EH (cell line): ENCODE measurements at regions not wholly inside any gene's neighbourhood (a gene's known extent, or its start where the extent isn't known, plus 50 kb on each side); places are given as distances from the start of the nearest gene placed in this dataset.
A peak's percentile ranks its signal among the peaks of the same experiment; 100 is the strongest.
"Not testable (repeated sequence)": the region's sequence is repeated elsewhere in the genome, so short reads cannot be mapped to it uniquely, and the experiment has no call there.

Source experiments
- DNase-seq: peaks from one replicate; pipeline ENCODE4 v3.0.0-alpha.2; 2015; ENCODE audit warnings: low read depth

GRCh38 chr5:16987776-16988175 is 51.7 kb upstream of the MYO10 start:
- DNase-seq = no peak

- not testable (repeated sequence) for DNase-seq
Observed at GRCh38 chr5:16990817-16991520, 54.9 kb upstream of the MYO10 start.

- peak; percentile 69 for DNase-seq
Observed at GRCh38 chr5:16992006-16992405, 55.9 kb upstream of the MYO10 start.

DNA sequence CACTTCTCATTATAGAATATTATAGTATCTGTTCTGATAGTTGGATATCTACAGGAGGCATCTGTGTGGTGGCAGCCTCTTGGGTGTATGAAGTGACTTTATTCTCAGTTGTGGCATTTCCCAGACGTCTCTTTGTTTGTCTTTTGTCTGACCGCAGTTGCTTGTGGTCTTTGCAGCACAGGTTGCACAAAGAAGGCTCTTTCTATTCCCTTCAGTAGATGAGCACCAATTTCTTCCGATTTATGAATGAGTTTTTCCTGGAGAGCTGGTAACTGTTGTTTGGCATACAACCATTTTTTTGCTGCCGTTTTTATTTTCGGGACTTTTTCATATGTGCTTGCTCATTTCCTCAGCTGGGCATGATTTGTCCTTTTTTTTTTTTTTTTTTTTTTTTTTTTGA is 56.4 kb upstream of the MYO10 start:
- DNase-seq = no peak

- DNase-seq = peak; percentile 66
Observed at GRCh38 chr5:16994565-16994964, 58.5 kb upstream of the MYO10 start.

DNA sequence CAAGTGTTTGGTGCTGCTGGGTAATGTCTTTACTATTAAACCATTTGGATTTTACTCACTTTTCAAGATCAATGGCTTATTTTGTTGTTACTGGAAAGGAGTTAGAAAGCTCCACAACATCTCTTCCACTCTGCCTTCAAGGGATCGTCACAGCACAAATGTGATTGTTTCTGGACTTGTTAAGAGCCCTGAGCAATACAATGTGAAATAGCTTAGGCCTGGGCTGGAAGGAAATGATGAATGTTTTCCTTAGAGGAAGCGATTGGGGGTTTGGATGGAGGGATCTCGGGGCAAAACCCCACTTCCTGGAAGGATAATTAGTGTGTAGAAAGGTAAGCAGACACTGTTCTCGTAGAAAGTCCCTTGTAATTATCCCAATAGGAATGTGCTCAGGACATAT is 59.3 kb upstream of the MYO10 start:
- DNase-seq = peak; percentile 46

- DNase-seq = peak; percentile 98
Observed at GRCh38 chr5:17000291-17000939, 64.3 kb upstream of the MYO10 start.

GRCh38 chr5:17001428-17001827 is 65.3 kb upstream of the MYO10 start:
- peak; percentile 70 for DNase-seq

DNA sequence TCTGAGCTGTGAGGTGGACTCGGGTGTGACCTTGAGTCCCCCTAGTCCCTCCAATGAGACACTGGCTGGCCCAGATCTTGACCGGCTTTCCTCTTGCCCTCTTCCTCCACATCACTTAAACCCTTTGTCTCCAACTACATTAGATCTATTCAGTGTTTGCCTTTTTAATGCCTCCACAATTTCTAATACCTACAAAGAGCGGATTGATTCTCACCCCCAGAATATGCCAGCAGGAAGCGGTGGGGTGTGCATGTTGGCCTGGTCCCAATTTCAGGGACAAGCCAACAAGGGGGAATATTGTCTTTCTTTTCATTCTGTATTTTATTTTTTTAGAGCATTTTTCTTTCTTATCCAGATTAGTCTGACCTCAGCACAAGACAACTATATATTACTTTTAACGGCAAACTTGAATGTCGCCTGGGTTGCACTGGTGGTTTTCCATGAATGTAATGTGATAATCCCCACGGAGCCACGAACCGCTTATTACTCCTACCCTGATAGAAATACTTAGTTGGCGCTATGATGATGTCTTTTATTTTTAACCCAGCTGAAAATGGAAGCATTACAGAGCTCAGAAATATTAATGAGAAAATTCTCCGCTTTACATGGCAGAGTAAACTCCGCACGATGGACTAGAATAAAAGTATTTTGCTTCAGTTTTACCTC is 68.5 kb upstream of the MYO10 start:
- DNase-seq = no peak

DNA sequence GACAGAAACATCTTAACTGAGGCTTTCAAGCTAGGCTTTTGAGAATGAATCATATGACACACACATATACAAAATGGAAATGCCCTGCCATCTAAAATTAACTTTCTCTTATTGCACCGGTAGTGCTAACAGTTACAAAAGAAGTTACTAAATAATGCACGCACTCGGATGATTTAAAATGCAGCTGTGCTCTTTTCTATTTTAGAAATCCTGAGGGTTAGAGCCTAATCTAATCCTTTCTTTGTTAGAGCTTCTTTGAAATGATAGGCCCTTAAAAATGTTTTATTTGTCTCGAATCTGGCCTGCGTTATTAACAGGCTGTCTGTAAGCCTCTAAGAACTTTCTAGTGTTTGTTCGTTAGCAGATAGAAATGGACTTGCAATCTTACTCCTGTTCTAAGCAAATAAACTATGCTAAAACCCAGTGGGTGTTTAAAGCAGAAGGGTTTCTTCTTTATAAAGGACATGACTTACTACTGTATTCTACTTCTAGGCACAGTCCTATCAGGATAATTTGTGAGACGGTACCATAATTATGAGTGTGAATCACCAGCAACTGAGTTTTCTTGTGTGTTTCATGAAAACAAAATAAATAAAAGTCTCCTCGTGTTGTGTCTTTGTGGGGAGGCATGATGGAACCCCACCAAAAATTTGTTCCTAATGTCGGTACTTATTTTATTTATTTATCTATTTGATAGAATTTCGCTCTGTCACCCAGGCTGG is 69.2 kb upstream of the MYO10 start:
- DNase-seq = peak; percentile 52

GRCh38 chr5:17012289-17012688 is 76.2 kb upstream of the MYO10 start:
- peak; percentile 69 for DNase-seq

DNA sequence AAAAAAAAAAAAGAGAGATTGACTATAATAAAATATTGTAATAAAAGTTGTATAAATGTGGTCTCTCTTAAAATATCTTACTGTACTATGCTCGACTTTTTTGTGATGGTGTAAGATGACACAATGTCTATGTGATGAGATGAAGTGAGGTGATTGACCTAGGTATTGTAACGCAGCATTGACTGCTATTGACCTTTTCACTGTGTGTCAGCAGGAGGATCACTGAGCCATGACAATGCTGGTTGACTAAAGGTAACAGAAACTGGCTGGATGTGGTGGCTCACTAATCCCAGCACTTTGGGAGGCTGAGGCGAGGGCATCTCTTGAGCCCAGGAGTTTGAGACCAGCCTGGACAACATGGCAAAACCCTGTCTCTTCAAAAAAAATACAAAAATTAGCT is 78.6 kb upstream of the MYO10 start:
- DNase-seq = no peak

GRCh38 chr5:17018871-17019270 is 82.8 kb upstream of the MYO10 start:
- DNase-seq = no peak

DNA sequence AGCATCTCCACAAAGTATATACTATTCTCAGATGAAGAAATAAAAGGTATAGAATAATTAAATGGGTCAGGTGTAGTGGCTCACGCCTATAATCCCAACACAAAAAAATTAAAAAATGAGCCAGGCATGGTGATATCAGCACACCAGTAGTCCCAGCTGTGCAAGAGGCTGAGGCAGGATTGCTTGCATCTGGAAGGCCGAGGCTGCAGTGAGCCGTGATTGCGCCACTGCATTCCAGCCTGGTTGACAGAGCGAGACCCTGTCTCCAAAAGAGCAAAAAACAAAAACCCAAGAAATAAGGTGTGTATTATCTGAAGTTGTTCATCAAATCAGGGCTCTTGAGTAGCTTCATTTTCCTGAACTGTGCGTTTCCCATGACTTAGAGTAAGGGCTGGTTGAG is 83.2 kb upstream of the MYO10 start:
- peak; percentile 49 for DNase-seq

DNA sequence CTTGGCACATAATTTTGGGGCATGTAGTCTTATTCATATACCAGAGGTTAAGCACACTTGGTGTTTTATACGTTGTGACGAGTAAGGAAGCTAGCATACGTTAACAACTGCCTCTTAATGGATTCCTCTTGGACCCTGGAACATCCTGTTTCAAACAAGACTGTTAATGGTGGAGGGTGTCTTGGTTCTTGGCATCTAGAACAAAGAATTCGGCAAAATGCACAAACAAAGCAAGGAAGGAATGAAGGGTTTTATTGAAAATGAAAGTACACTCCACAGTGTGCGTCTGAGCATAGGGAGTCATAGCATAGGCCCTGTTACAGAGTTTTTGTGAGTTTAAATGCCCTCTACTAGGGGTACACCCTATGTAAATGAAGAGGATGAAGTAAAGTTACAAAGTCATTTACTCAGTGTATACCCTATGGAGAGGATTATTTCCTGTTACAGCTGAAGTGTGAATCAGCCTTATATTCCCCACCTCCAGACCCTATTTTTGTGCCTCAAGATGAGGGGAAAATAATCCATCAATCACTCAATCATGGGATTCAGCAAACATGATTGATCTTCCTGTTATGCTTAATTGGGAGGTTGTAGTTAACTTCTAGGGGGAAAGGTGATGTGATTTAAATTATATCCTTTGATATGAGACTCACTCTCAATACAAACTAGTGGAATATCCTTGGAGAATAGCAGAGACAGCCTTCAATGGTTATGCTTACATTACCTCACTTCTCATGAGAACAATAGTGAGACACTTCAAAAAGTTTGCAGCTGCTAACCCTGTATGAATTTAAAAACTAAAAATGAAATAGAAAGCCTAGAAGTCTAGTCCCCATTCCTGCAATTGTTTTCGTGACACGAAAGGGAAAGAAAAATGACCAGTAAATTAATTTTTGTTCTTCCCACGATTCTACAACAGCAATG is 84.9 kb upstream of the MYO10 start:
- peak; percentile 52 for DNase-seq

DNA sequence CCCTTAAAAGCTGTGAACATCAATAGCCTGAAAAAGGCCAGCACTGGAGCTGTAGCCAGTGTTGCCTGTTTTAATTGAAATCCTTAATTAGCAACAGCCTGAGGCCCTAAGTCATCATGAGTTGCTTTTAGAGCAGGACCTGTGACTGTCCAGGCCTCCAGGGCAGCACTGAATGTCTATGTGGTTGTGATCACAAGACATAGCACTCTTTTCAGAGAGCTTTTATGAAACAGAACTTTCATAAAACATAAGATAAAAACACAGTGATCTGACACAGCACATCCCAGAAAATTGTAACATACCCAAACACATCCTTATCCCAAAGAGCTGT is 85.5 kb upstream of the MYO10 start:
- peak; percentile 68 for DNase-seq

- peak; percentile 41 for DNase-seq
Observed at GRCh38 chr5:17022296-17022695, 86.2 kb upstream of the MYO10 start.

GRCh38 chr5:17024686-17025180 is 88.6 kb upstream of the MYO10 start:
- peak; percentile 88 for DNase-seq

GRCh38 chr5:17031659-17032277 is 95.7 kb upstream of the MYO10 start:
- not testable (repeated sequence) for DNase-seq

DNA sequence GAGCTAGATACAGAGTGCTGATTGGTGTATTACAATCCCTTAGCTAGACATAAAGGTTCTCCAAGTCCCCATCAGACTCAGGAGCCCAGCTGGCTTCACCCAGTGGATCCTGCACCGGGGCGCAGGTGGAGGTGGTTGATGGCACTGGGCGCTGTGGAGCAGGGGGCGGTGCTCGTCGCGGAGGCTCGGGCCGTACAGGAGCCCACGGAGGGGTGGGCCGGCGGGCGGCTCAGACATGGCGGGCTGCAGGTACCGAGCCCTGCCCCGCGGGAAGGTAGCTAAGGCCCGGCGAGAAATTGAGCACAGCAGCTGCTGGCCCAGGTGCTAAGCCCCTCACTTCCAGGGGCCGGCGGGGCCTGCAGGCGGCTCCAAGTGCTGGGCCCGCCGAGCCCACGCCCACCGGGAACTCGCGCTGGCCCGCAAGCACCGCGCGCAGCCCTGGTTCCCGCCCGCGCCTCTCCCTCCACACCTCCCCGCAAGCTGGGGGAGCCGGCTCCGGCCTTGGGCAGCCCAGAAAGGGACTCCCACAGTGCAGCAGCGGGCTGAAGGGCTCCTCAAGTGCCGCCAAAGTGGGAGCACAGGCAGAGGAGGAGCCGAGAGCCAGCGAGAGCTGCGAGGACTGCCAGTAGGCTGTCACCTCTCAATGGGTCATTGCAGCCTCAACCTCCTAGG is 96.4 kb upstream of the MYO10 start:
- not testable (repeated sequence) for DNase-seq
